Chondrocyte (in vitro differentiated cells): ENCODE measurements at regions not wholly inside any gene's neighbourhood (a gene's known extent, or its start where the extent isn't known, plus 50 kb on each side); places are given as distances from the start of the nearest gene placed in this dataset.

Experiments used
- DNase-seq: peaks from one replicate; pipeline ENCODE4 v3.0.0; 2021; ENCODE audit warnings: mixed read lengths, low spot score
- H3K27ac Mint-ChIP-seq: one replicate; pipeline ENCODE4 v1.8.0; 2021; ENCODE audit warnings: mild to moderate bottlenecking, moderate library complexity, mixed read lengths; ENCODE audit not compliant: unreplicated experiment
- H3K27me3 Mint-ChIP-seq: 2 replicates; pipeline ENCODE4 v1.8.0; 2021; ENCODE audit warnings: low read depth, mixed read lengths
- H3K36me3 Mint-ChIP-seq: 2 replicates; pipeline ENCODE4 v1.8.0; 2021; ENCODE audit warnings: low read depth, mixed read lengths
- H3K4me1 Mint-ChIP-seq: 2 replicates; pipeline ENCODE4 v1.8.0; 2021; ENCODE audit warnings: low read depth, mild to moderate bottlenecking, mixed read lengths
- H3K4me3 Mint-ChIP-seq: one replicate; pipeline ENCODE4 v1.8.0; 2021; ENCODE audit warnings: mild to moderate bottlenecking, moderate library complexity, mixed read lengths; ENCODE audit not compliant: unreplicated experiment
- H3K9me3 Mint-ChIP-seq: 2 replicates; pipeline ENCODE4 v1.8.0; 2021; ENCODE audit warnings: low read depth, mixed read lengths
- CTCF ChIP-seq: fragments of 200-600 bp; sonication (generic); IDR thresholded peaks from 2 replicates; pipeline ENCODE4 v1.5.0; 2021; ENCODE audit warnings: antibody characterized with exemption, mild to moderate bottlenecking, moderate library complexity

GRCh38 chrX:39470588-39471407 lies 627.0 kb downstream of the BCOR start:
- Mint-ChIP-seq H3K4me3 (no peak overlapping the region), H3K27ac (no peak overlapping the region), H3K4me1 (peaks cover 5% of the 10 kb centered on the region), H3K27me3 (no peaks in the 10 kb centered on the region), H3K36me3 (no peaks in the 10 kb centered on the region), H3K9me3 (peaks cover 6% of the 10 kb centered on the region)
- no peak for TF ChIP-seq CTCF
- DNase-seq = no peak

GRCh38 chrX:39472161-39472560 lies 625.6 kb downstream of the BCOR start:
- no peak overlapping the region for H3K4me3 Mint-ChIP-seq
- peaks cover 5% of the 10 kb centered on the region for H3K4me1 Mint-ChIP-seq
- no peak for DNase-seq
- H3K9me3 Mint-ChIP-seq = peaks cover 6% of the 10 kb centered on the region
- no peak overlapping the region for H3K27ac Mint-ChIP-seq
- no peaks in the 10 kb centered on the region for H3K27me3 Mint-ChIP-seq
- no peaks in the 10 kb centered on the region for H3K36me3 Mint-ChIP-seq
- TF ChIP-seq CTCF = no peak

DNA sequence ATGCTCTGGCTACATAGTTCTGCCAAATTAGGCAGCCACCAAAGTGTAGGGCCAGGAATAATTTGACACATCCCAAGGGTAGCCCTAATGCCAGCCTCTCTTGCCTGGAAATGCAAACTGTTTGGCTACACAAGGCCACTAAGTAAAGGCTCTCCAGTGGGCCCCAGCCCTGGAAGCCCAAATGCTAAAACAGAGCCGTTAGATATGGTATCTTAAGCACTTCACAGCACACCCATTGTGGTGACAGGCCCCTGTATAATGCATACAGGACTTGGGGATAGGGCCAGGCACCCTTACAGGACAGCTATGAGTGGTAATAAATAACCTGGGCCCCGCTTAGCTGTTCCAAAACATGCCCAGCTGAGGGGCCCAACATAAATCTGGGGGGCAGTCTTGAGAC lies 623.9 kb downstream of the BCOR start:
- DNase-seq = no peak
- no peak for TF ChIP-seq CTCF
- Mint-ChIP-seq H3K27me3 (no peaks in the 10 kb centered on the region), H3K4me1 (peaks cover 11% of the 10 kb centered on the region), H3K36me3 (no peaks in the 10 kb centered on the region), H3K9me3 (peaks cover 10% of the 10 kb centered on the region), H3K4me3 (no peak overlapping the region), H3K27ac (no peak overlapping the region)

GRCh38 chrX:39475372-39475771 lies 622.4 kb downstream of the BCOR start:
- H3K27me3 Mint-ChIP-seq = no peaks in the 10 kb centered on the region
- no peak overlapping the region for H3K27ac Mint-ChIP-seq
- no peak for DNase-seq
- peaks cover 11% of the 10 kb centered on the region for H3K9me3 Mint-ChIP-seq
- H3K36me3 Mint-ChIP-seq = no peaks in the 10 kb centered on the region
- no peak overlapping the region for H3K4me3 Mint-ChIP-seq
- peaks cover 11% of the 10 kb centered on the region for H3K4me1 Mint-ChIP-seq
- TF ChIP-seq CTCF = no peak

- Mint-ChIP-seq H3K36me3 (no peaks in the 10 kb centered on the region), H3K4me1 (peaks cover 5% of the 10 kb centered on the region), H3K9me3 (peaks cover 11% of the 10 kb centered on the region), H3K4me3 (no peak overlapping the region), H3K27ac (no peak overlapping the region), H3K27me3 (no peaks in the 10 kb centered on the region)
- DNase-seq = no peak
- no peak for TF ChIP-seq CTCF
These were observed 621.1 kb downstream of the BCOR start for GRCh38 chrX:39476604-39477021.
